Mesendoderm (in vitro differentiated cells): ENCODE measurements at regions not wholly inside any gene's neighbourhood (a gene's known extent, or its start where the extent isn't known, plus 50 kb on each side); places are given as distances from the start of the nearest gene placed in this dataset.
A peak's percentile ranks its signal among the peaks of the same experiment; 100 is the strongest.
"Not testable (repeated sequence)": the region's sequence is repeated elsewhere in the genome, so short reads cannot be mapped to it uniquely, and the experiment has no call there.

Experiments
- DNase-seq: peaks from one replicate; pipeline ENCODE4 v3.0.0; 2013
- H2AK5ac ChIP-seq: 2 replicates; pipeline ENCODE4 v1.6.1; 2013; ENCODE audit warnings: low read length, inconsistent platforms
- H2BK120ac ChIP-seq: 2 replicates; pipeline ENCODE4 v1.6.1; 2013; ENCODE audit warnings: low read depth, mild to moderate bottlenecking, low read length, moderate library complexity, mixed read lengths
- H2BK15ac ChIP-seq: replicated peaks from 2 replicates; pipeline ENCODE4 v1.6.1; 2013; ENCODE audit warnings: low read depth, mild to moderate bottlenecking, moderate library complexity
- H2BK5ac ChIP-seq: 2 replicates; pipeline ENCODE4 v1.6.1; 2013; ENCODE audit warnings: low read length, inconsistent platforms
- H3K18ac ChIP-seq: 2 replicates; pipeline ENCODE4 v1.6.1; 2013; ENCODE audit warnings: mild to moderate bottlenecking, low read length, mixed read lengths
- H3K23ac ChIP-seq: one replicate; pipeline ENCODE4 v1.6.1; 2013; ENCODE audit warnings: low read length
- H3K27ac ChIP-seq: 2 replicates; pipeline ENCODE4 v1.5.1; 2013; ENCODE audit warnings: low read depth, mild to moderate bottlenecking, inconsistent platforms, low read length, moderate library complexity
- H3K27me3 ChIP-seq: 2 replicates; pipeline ENCODE4 v1.6.1; 2013; ENCODE audit warnings: low read length, control low read depth, mild to moderate bottlenecking, inconsistent platforms; ENCODE audit not compliant: insufficient read depth, poor library complexity
- H3K36me3 ChIP-seq: 2 replicates; pipeline ENCODE4 v1.6.1; 2013; ENCODE audit warnings: low read length, inconsistent platforms; ENCODE audit not compliant: control insufficient read depth, insufficient read depth
- H3K4ac ChIP-seq: one replicate; pipeline ENCODE4 v1.6.1; 2013; ENCODE audit warnings: low read depth, mild to moderate bottlenecking, low read length, moderate library complexity
- H3K4me1 ChIP-seq: 2 replicates; pipeline ENCODE4 v1.6.1; 2013; ENCODE audit warnings: low read depth, low read length, inconsistent platforms; ENCODE audit not compliant: control insufficient read depth
- H3K4me2 ChIP-seq: 2 replicates; pipeline ENCODE4 v1.6.1; 2013; ENCODE audit warnings: low read length
- H3K4me3 ChIP-seq: 2 replicates; pipeline ENCODE4 v1.5.1; 2013; ENCODE audit warnings: mild to moderate bottlenecking, low read length
- H3K56ac ChIP-seq: one replicate; pipeline ENCODE4 v1.6.1; 2013; ENCODE audit warnings: low read length
- H3K79me1 ChIP-seq: 2 replicates; pipeline ENCODE4 v1.6.1; 2013; ENCODE audit warnings: low read length, inconsistent platforms
- H3K79me2 ChIP-seq: 2 replicates; pipeline ENCODE4 v1.6.1; 2013; ENCODE audit warnings: mild to moderate bottlenecking, low read length; ENCODE audit not compliant: control insufficient read depth, insufficient read depth
- H3K9ac ChIP-seq: 2 replicates; pipeline ENCODE4 v1.6.1; 2013; ENCODE audit warnings: low read length, inconsistent platforms
- H4K5ac ChIP-seq: one replicate; pipeline ENCODE4 v1.6.1; 2013; ENCODE audit warnings: low read length
- H4K8ac ChIP-seq: one replicate; pipeline ENCODE4 v1.6.1; 2013; ENCODE audit warnings: low read depth, mild to moderate bottlenecking, control low read depth, low read length, moderate library complexity
- WGBS: extraction: QIAGEN DNeasy Blood & Tissue Kit; methylation state at CpG from one replicate; pipeline ENCODE4 v1.1.7; 2013; ENCODE audit warnings: low lambda C conversion rate, missing lambda C conversion rate; ENCODE audit not compliant: insufficient coverage; ENCODE audit errors: extremely low coverage; 5-methylcytosine and 5-hydroxymethylcytosine counted together

GRCh38 chr6:68126089-68126749 is 508.9 kb upstream of the ADGRB3 start:
- Histone ChIP-seq H3K27ac (no peak overlapping the region), H3K79me1 (no peaks in the 10 kb centered on the region), H3K4ac (no peak overlapping the region), H3K9ac (no peak overlapping the region), H3K79me2 (no peaks in the 10 kb centered on the region), H3K4me1 (no peaks in the 10 kb centered on the region), H3K56ac (no peak overlapping the region), H3K18ac (no peak overlapping the region), H2BK15ac (no peak overlapping the region), H3K4me3 (no peak overlapping the region), H3K36me3 (no peaks in the 10 kb centered on the region), H3K4me2 (no peak overlapping the region), H4K5ac (no peak overlapping the region), H2AK5ac (no peak overlapping the region), H2BK5ac (no peak overlapping the region), H3K27me3 (no peaks in the 10 kb centered on the region), H2BK120ac (no peak overlapping the region), H4K8ac (no peak overlapping the region), H3K23ac (no peak overlapping the region)
- no CpG with 5 or more reads among the region's 2 CpGs for WGBS
- DNase-seq = no peak

DNA sequence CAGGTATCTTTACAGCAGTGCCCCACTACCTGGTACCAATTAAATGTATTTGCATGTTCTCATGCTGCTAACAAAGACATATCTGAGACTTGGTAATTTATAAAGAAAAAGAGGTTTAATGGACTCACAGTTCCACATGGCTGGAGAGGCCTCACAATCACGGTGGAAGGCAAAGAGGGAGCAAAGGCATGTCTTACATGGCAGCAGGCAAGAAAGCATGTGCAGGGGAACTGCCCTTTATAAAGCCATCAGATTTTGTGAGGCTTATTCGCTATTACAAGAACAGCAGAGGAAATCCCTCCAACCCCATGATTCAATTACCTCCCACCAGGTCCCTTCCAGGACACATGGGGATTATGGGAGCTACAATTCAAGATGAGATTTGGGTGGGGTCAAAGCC is 512.1 kb upstream of the ADGRB3 start:
- not testable (repeated sequence) for H3K36me3 ChIP-seq, H2BK120ac ChIP-seq, H2BK15ac ChIP-seq, H3K4ac ChIP-seq, H3K9ac ChIP-seq, H3K23ac ChIP-seq, H3K4me1 ChIP-seq, H4K5ac ChIP-seq, H3K79me2 ChIP-seq, H4K8ac ChIP-seq, H2BK5ac ChIP-seq, H3K4me2 ChIP-seq, H2AK5ac ChIP-seq, H3K27ac ChIP-seq, H3K56ac ChIP-seq, H3K4me3 ChIP-seq, H3K27me3 ChIP-seq, DNase-seq, H3K79me1 ChIP-seq, H3K18ac ChIP-seq
- WGBS = no CpG with 5 or more reads among the region's 2 CpGs

DNA sequence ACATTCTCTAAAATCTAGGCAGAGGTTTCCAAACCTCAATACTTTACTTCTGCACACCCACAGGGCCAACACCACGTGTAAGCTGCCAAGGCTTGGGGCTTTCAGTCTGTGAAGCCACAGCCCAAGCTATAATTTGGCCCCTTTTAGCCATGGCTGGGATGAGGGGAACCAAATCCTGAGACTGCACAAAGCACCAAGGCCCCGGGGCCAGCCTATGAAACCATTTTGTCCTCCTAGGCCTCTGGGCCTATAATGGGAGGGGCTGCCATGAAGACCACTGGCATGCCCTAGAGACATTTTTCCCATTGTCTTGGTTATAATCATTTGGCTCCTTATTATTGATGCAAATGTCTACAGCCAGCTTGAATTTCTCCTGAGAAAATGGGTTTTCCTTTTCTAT is 513.0 kb upstream of the ADGRB3 start:
- peak; percentile 36 for DNase-seq
- Histone ChIP-seq H3K79me1 (no peaks in the 10 kb centered on the region), H3K4ac (no peak overlapping the region), H4K5ac (no peak overlapping the region), H2AK5ac (no peak overlapping the region), H3K4me3 (no peak overlapping the region), H3K9ac (no peak overlapping the region), H3K27ac (no peak overlapping the region), H3K4me2 (no peak overlapping the region), H2BK5ac (no peak overlapping the region), H3K4me1 (no peaks in the 10 kb centered on the region), H3K27me3 (no peaks in the 10 kb centered on the region), H3K18ac (no peak overlapping the region), H4K8ac (no peak overlapping the region), H3K56ac (no peak overlapping the region), H3K79me2 (no peaks in the 10 kb centered on the region), H3K36me3 (no peaks in the 10 kb centered on the region), H2BK15ac (no peak overlapping the region), H3K23ac (no peak overlapping the region), H2BK120ac (no peak overlapping the region)
- no CpG with 5 or more reads among the region's 2 CpGs for WGBS

GRCh38 chr6:68120954-68121353 is 514.1 kb upstream of the ADGRB3 start:
- not testable (repeated sequence) for H2BK5ac ChIP-seq, DNase-seq, H3K79me1 ChIP-seq, H2BK120ac ChIP-seq, H3K79me2 ChIP-seq, H4K8ac ChIP-seq, H3K36me3 ChIP-seq, H4K5ac ChIP-seq, H3K18ac ChIP-seq, H2BK15ac ChIP-seq, H2AK5ac ChIP-seq, H3K4me3 ChIP-seq, H3K4ac ChIP-seq, H3K23ac ChIP-seq, H3K4me2 ChIP-seq, H3K27ac ChIP-seq, H3K9ac ChIP-seq, H3K4me1 ChIP-seq, H3K27me3 ChIP-seq, H3K56ac ChIP-seq
- WGBS = no CpG with 5 or more reads among the region's 2 CpGs

- Histone ChIP-seq H2BK15ac (no peak overlapping the region), H2AK5ac (no peak overlapping the region), H3K27me3 (no peaks in the 10 kb centered on the region), H3K36me3 (no peaks in the 10 kb centered on the region), H3K4ac (no peak overlapping the region), H3K27ac (no peak overlapping the region), H3K4me1 (no peaks in the 10 kb centered on the region), H3K79me1 (no peaks in the 10 kb centered on the region), H3K18ac (no peak overlapping the region), H2BK5ac (no peak overlapping the region), H4K8ac (no peak overlapping the region), H3K23ac (no peak overlapping the region), H3K9ac (no peak overlapping the region), H2BK120ac (no peak overlapping the region), H4K5ac (no peak overlapping the region), H3K79me2 (no peaks in the 10 kb centered on the region), H3K4me2 (no peak overlapping the region), H3K56ac (no peak overlapping the region), H3K4me3 (no peak overlapping the region)
- no CpG with 5 or more reads among the region's 4 CpGs for WGBS
- DNase-seq = no peak
Measured at GRCh38 chr6:68114463-68115047, 520.5 kb upstream of the ADGRB3 start.
